ENCODE measurements at regions not wholly inside any gene's neighbourhood (a gene's known extent, or its start where the extent isn't known, plus 50 kb on each side); places are given as distances from the start of the nearest gene placed in this dataset.

DNA sequence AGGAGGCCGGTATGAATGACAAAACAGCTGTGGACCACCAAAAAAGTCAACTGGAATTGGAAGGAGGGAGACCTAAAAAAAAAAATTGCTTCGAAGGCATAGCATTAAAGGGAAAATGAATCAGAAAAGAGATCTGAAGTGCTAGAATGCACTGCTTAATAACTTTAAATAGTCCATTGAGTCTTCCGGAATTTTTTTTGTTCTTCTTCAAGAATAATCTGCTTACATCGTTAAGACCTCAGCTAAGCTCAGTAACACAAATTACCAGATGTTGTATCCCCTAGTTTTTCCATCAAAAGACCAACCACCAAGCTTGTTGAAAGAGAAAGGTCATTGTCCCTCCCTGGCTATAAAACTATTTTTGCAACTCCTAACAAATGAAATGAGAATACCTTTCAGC is 560.5 kb downstream of the NR2F2 start:
- H3K36me3 ChIP-seq (ENCODE audit: control insufficient read depth, insufficient read depth, low read length): no peaks in the 10 kb centered on the region
- H3K4me3 ChIP-seq (ENCODE audit: low read depth, low read length): no peak overlapping the region
- H3K27me3 ChIP-seq (ENCODE audit: control insufficient read depth, insufficient read depth, low read length): no peaks in the 10 kb centered on the region
- 0 out of 2 replicates have a peak overlapping the region, but pooled peaks have one; percentile 19 for H3K27ac ChIP-seq (ENCODE audit: low read depth, low read length)
- H3K9me3 ChIP-seq (ENCODE audit: control insufficient read depth, insufficient read depth, low read depth, low read length): no peaks in the 10 kb centered on the region
- peaks cover 30% of the 10 kb centered on the region for H3K4me1 ChIP-seq (ENCODE audit: control insufficient read depth, insufficient read depth, low read length)
- no peak overlapping the region for H3K9ac ChIP-seq (ENCODE audit: low read length)

DNA sequence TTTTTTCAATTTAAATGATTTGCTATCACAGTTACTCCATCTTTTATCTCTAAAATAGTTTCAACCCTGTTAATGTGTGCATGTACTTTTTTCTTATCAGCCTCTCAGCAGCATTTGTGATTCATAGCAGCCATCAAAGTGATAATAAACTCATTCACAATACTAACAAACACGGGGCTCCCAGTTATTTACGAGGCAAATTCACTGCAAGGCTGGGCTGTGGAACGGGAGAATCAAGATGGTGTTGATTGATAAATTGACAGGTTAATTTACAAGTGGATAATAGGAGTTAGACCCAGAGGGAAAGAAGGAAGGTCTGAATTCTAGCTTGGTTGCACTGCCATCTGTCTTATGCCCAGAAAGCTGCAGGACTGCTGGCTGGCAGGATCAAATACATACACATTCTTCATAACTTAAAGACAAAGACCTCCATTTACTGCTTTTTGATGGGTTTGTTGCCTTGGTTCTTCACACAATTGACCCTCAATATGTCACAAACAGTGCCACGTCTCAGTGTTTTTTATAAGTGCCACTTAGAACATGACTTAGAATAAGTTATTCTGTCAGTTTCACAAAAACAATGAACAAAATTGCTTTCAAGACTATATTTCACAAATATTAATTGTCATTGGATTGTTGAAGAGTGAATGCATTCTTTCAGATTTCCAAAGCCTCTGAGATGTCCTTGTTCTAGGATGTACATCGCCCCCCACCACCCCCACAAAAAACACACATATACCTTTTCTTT is 562.8 kb downstream of the NR2F2 start:
- peaks cover 30% of the 10 kb centered on the region for H3K4me1 ChIP-seq (ENCODE audit: control insufficient read depth, insufficient read depth, low read length)
- no peak overlapping the region for H3K27ac ChIP-seq (ENCODE audit: low read depth, low read length)
- no peaks in the 10 kb centered on the region for H3K9me3 ChIP-seq (ENCODE audit: control insufficient read depth, insufficient read depth, low read depth, low read length)
- H3K36me3 ChIP-seq (ENCODE audit: control insufficient read depth, insufficient read depth, low read length): no peaks in the 10 kb centered on the region
- no peaks in the 10 kb centered on the region for H3K27me3 ChIP-seq (ENCODE audit: control insufficient read depth, insufficient read depth, low read length)
- no peak overlapping the region for H3K9ac ChIP-seq (ENCODE audit: low read length)
- H3K4me3 ChIP-seq (ENCODE audit: low read depth, low read length): no peak overlapping the region

DNA sequence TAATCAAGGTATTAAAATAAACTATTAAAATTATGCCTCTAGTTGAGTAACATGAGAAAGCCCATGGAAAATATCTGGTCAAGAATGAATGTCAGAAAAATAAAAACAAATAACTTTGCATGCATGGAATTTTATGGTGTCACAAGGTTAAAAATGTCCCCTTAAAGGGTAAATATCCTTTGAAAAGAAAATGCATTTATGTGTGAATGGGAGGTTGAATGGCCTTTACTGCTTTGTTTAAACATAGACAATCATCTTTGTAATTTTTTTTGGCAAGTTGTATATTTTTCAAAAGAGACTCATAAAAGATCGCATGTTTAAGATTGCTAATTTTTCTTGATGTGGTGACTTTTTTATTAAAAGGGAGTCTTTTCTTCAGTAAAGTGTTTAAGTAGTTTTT is 564.2 kb downstream of the NR2F2 start:
- H3K27me3 ChIP-seq (ENCODE audit: control insufficient read depth, insufficient read depth, low read length): no peaks in the 10 kb centered on the region
- H3K4me1 ChIP-seq (ENCODE audit: control insufficient read depth, insufficient read depth, low read length): peaks cover 30% of the 10 kb centered on the region
- no peaks in the 10 kb centered on the region for H3K36me3 ChIP-seq (ENCODE audit: control insufficient read depth, insufficient read depth, low read length)
- H3K27ac ChIP-seq (ENCODE audit: low read depth, low read length): no peak overlapping the region
- H3K4me3 ChIP-seq (ENCODE audit: low read depth, low read length): no peak overlapping the region
- H3K9me3 ChIP-seq (ENCODE audit: control insufficient read depth, insufficient read depth, low read depth, low read length): no peaks in the 10 kb centered on the region
- no peak overlapping the region for H3K9ac ChIP-seq (ENCODE audit: low read length)

GRCh38 chr15:96896766-96897165 is 566.3 kb downstream of the NR2F2 start:
- H3K4me1 ChIP-seq (ENCODE audit: control insufficient read depth, insufficient read depth, low read length): peaks cover 10% of the 10 kb centered on the region
- H3K27ac ChIP-seq (ENCODE audit: low read depth, low read length): no peak overlapping the region
- no peaks in the 10 kb centered on the region for H3K36me3 ChIP-seq (ENCODE audit: control insufficient read depth, insufficient read depth, low read length)
- H3K9ac ChIP-seq (ENCODE audit: low read length): no peak overlapping the region
- no peak overlapping the region for H3K4me3 ChIP-seq (ENCODE audit: low read depth, low read length)
- no peaks in the 10 kb centered on the region for H3K9me3 ChIP-seq (ENCODE audit: control insufficient read depth, insufficient read depth, low read depth, low read length)
- no peaks in the 10 kb centered on the region for H3K27me3 ChIP-seq (ENCODE audit: control insufficient read depth, insufficient read depth, low read length)

- H3K27me3 ChIP-seq (ENCODE audit: control insufficient read depth, insufficient read depth, low read length): no peaks in the 10 kb centered on the region
- H3K27ac ChIP-seq (ENCODE audit: low read depth, low read length): no peak overlapping the region
- H3K4me1 ChIP-seq (ENCODE audit: control insufficient read depth, insufficient read depth, low read length): no peaks in the 10 kb centered on the region
- H3K9me3 ChIP-seq (ENCODE audit: control insufficient read depth, insufficient read depth, low read depth, low read length): peaks cover 21% of the 10 kb centered on the region
- no peak overlapping the region for H3K9ac ChIP-seq (ENCODE audit: low read length)
- no peaks in the 10 kb centered on the region for H3K36me3 ChIP-seq (ENCODE audit: control insufficient read depth, insufficient read depth, low read length)
- no peak overlapping the region for H3K4me3 ChIP-seq (ENCODE audit: low read depth, low read length)
These were observed 583.6 kb downstream of the NR2F2 start for GRCh38 chr15:96914081-96914480.

GRCh38 chr15:96916750-96917149 is 586.2 kb downstream of the NR2F2 start:
- H3K27me3 ChIP-seq (ENCODE audit: control insufficient read depth, insufficient read depth, low read length): no peaks in the 10 kb centered on the region
- H3K9me3 ChIP-seq (ENCODE audit: control insufficient read depth, insufficient read depth, low read depth, low read length): peaks cover 21% of the 10 kb centered on the region
- no peaks in the 10 kb centered on the region for H3K4me1 ChIP-seq (ENCODE audit: control insufficient read depth, insufficient read depth, low read length)
- no peaks in the 10 kb centered on the region for H3K36me3 ChIP-seq (ENCODE audit: control insufficient read depth, insufficient read depth, low read length)
- H3K4me3 ChIP-seq (ENCODE audit: low read depth, low read length): no peak overlapping the region
- H3K27ac ChIP-seq (ENCODE audit: low read depth, low read length): no peak overlapping the region
- H3K9ac ChIP-seq (ENCODE audit: low read length): no peak overlapping the region

- Histone ChIP-seq H3K9me3 (ENCODE audit: control insufficient read depth, insufficient read depth, low read depth, low read length) (no peaks in the 10 kb centered on the region), H3K27me3 (ENCODE audit: control insufficient read depth, insufficient read depth, low read length) (no peaks in the 10 kb centered on the region)
These were observed 594.1 kb downstream of the NR2F2 start for GRCh38 chr15:96924570-96924969.

GRCh38 chr15:96947296-96948229 is 617.1 kb downstream of the NR2F2 start:
- Histone ChIP-seq H3K4me3 (ENCODE audit: low read depth, low read length) (peak overlapping the region; percentile 65), H3K27ac (ENCODE audit: low read depth, low read length) (no peak overlapping the region)

More at GRCh38 chr15:96924570-96924969, 594.1 kb downstream of the NR2F2 start:
- H3K4me1 ChIP-seq (ENCODE audit: control insufficient read depth, insufficient read depth, low read length): no peaks in the 10 kb centered on the region
- H3K9ac ChIP-seq (ENCODE audit: low read length): no peak overlapping the region
- no peaks in the 10 kb centered on the region for H3K36me3 ChIP-seq (ENCODE audit: control insufficient read depth, insufficient read depth, low read length)
- no peak overlapping the region for H3K4me3 ChIP-seq (ENCODE audit: low read depth, low read length)
- no peak overlapping the region for H3K27ac ChIP-seq (ENCODE audit: low read depth, low read length)

DNA sequence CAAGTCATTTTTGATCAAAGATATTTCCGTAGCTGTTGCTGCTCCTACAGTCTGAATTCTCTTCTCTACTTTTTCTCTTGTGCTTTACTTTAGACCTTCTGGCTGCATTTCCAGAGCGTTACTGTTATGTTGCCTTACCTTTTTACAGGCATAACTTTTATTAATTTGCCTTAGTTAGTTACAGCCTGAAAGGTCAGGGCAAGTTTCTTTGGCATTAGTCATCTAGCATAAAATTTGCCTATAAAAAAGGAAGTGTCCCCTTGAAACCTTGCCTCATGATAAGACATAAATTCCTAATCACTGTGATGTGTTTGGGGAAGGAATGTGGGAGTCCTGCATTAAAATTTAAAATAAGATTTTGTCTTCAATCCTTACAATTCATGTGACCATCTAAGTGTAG is 618.5 kb downstream of the NR2F2 start:
- Histone ChIP-seq H3K4me3 (ENCODE audit: low read depth, low read length) (no peak overlapping the region), H3K4me1 (ENCODE audit: control insufficient read depth, insufficient read depth, low read length) (peaks cover 4% of the 10 kb centered on the region; the same call in 1 of the 2 replicates), H3K9me3 (ENCODE audit: control insufficient read depth, insufficient read depth, low read depth, low read length) (no peaks in the 10 kb centered on the region), H3K27me3 (ENCODE audit: control insufficient read depth, insufficient read depth, low read length) (peaks cover 37% of the 10 kb centered on the region), H3K9ac (ENCODE audit: low read length) (no peak overlapping the region), H3K36me3 (ENCODE audit: control insufficient read depth, insufficient read depth, low read length) (no peaks in the 10 kb centered on the region), H3K27ac (ENCODE audit: low read depth, low read length) (no peak overlapping the region)

More at GRCh38 chr15:96947296-96948229, 617.1 kb downstream of the NR2F2 start:
- H3K4me1 ChIP-seq (ENCODE audit: control insufficient read depth, insufficient read depth, low read length): peaks cover 4% of the 10 kb centered on the region; the same call in 1 of the 2 replicates
- peaks cover 37% of the 10 kb centered on the region for H3K27me3 ChIP-seq (ENCODE audit: control insufficient read depth, insufficient read depth, low read length)
- no peaks in the 10 kb centered on the region for H3K36me3 ChIP-seq (ENCODE audit: control insufficient read depth, insufficient read depth, low read length)
- no peak overlapping the region for H3K9ac ChIP-seq (ENCODE audit: low read length)
- H3K9me3 ChIP-seq (ENCODE audit: control insufficient read depth, insufficient read depth, low read depth, low read length): no peaks in the 10 kb centered on the region

DNA sequence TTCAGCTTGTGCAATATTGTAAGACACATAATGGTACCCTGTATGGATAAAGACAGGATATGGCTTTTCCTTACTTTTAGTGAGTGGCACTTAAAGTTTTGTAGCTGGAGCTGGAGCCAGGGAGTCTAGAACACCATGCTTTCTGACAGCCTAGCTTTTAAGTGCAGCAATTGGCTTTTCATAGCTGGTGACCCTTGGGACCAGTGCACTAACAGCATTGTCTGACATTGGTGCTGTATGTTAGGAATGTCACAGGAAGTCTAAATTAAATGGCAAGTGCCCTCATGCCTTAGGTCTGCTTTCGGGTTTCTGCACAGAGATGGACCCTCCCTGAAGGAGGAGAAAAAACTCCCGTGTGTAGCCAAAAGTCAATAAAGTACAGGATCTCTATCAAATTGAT is 628.2 kb downstream of the NR2F2 start:
- Histone ChIP-seq H3K4me1 (ENCODE audit: control insufficient read depth, insufficient read depth, low read length) (no peaks in the 10 kb centered on the region), H3K4me3 (ENCODE audit: low read depth, low read length) (no peak overlapping the region), H3K27ac (ENCODE audit: low read depth, low read length) (no peak overlapping the region), H3K9ac (ENCODE audit: low read length) (no peak overlapping the region), H3K36me3 (ENCODE audit: control insufficient read depth, insufficient read depth, low read length) (no peaks in the 10 kb centered on the region), H3K9me3 (ENCODE audit: control insufficient read depth, insufficient read depth, low read depth, low read length) (no peaks in the 10 kb centered on the region), H3K27me3 (ENCODE audit: control insufficient read depth, insufficient read depth, low read length) (no peaks in the 10 kb centered on the region)

DNA sequence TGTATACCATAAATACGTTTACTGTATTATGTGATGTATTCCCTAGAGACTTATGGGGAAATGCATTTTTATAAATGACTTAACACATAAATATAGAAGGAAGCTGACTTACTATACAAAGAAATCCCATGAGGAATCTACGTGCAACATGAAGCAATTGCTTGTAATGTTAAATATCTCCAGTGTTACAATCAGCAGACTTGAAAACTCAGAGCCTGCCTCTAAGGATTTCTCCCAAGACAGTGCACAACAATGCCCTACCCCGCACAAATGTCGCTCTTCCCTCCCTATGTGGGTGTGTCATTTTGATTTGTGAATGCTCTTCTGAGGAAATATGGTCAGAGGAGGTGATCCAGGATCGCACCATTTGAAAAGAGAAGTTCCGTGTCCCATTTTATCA is 629.0 kb downstream of the NR2F2 start:
- Histone ChIP-seq H3K9ac (ENCODE audit: low read length) (no peak overlapping the region), H3K4me3 (ENCODE audit: low read depth, low read length) (no peak overlapping the region), H3K4me1 (ENCODE audit: control insufficient read depth, insufficient read depth, low read length) (no peaks in the 10 kb centered on the region), H3K27ac (ENCODE audit: low read depth, low read length) (no peak overlapping the region), H3K36me3 (ENCODE audit: control insufficient read depth, insufficient read depth, low read length) (no peaks in the 10 kb centered on the region), H3K9me3 (ENCODE audit: control insufficient read depth, insufficient read depth, low read depth, low read length) (no peaks in the 10 kb centered on the region), H3K27me3 (ENCODE audit: control insufficient read depth, insufficient read depth, low read length) (no peaks in the 10 kb centered on the region)
